ENCODE measurements at regions not wholly inside any gene's neighbourhood (a gene's known extent, or its start where the extent isn't known, plus 50 kb on each side); places are given as distances from the start of the nearest gene placed in this dataset.

DNA sequence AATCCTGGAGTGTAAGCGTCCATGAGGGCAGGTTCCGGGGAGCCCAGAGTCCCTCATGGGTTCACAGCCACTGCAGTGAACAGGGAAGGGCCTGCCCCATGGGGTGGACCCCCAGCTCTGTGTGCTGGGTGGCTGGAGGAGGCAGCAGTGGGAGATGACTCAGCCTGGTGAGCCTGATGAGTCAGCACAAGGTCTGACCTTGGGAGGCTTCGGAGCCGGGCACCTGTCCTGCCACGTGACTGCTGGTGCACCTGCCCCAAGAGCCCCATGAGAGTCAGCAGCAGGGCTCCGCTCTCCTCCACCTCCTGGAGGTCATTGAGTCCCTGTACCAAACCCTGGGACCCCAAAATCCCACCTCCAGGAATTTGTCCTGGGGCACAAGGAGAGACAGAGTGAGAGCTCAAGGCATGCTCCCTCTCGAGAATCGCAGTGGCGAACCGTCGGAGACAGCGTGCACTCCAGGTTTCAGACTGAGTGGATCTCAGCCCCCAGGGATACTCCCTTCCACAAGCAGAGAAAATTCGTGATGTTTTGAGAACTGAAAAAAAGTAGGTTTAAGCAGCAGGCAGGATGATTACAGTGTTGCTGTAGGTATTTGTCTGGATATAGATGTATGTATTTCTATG is 1221.7 kb downstream of the BRD1 start:
- TF ChIP-seq CTCF (IDR thresholded peaks at IDR 0.05; ENCODE audit: low read depth, low read length, poor library complexity, severe bottlenecking) (no peak), EZH2phosphoT487 (IDR thresholded peaks at IDR 0.05; ENCODE audit: borderline replicate concordance, low read length) (no peak)
